MM.1S (cell line): ENCODE measurements at regions not wholly inside any gene's neighbourhood (a gene's known extent, or its start where the extent isn't known, plus 50 kb on each side); places are given as distances from the start of the nearest gene placed in this dataset.

Experiments
- DNase-seq: peaks from one replicate; pipeline ENCODE4 v3.0.0-alpha.2; 2015
- H2AFZ ChIP-seq: fragments of 300-600 bp; sonication (generic); 2 replicates; pipeline ENCODE4 v1.6.0; 2016; ENCODE audit warnings: antibody characterized with exemption, low read length
- H3F3A ChIP-seq: fragments of 300-600 bp; sonication (generic); 2 replicates; pipeline ENCODE4 v1.6.1; 2016; ENCODE audit warnings: mild to moderate bottlenecking, antibody characterized with exemption, low read length, moderate library complexity, mixed read lengths; ENCODE audit not compliant: insufficient read depth
- H3K27ac ChIP-seq: fragments of 300-600 bp; sonication (generic); 2 replicates; pipeline ENCODE4 v1.5.1; 2016; ENCODE audit warnings: mild to moderate bottlenecking, low read length
- H3K27me3 ChIP-seq: fragments of 300-600 bp; sonication (generic); replicated peaks from 2 replicates; pipeline ENCODE4 v1.6.0; 2016; ENCODE audit warnings: low read length; ENCODE audit not compliant: insufficient read depth
- H3K36me3 ChIP-seq: fragments of 300-600 bp; sonication (generic); replicated peaks from 2 replicates; pipeline ENCODE4 v1.6.1; 2016; ENCODE audit warnings: mild to moderate bottlenecking, low read length, mixed read lengths; ENCODE audit not compliant: insufficient read depth
- H3K4me1 ChIP-seq: fragments of 300-600 bp; sonication (generic); 2 replicates; pipeline ENCODE4 v1.6.1; 2016; ENCODE audit warnings: low read length, mixed read lengths
- H3K4me2 ChIP-seq: fragments of 300-600 bp; sonication (generic); 2 replicates; pipeline ENCODE4 v1.6.0; 2016; ENCODE audit warnings: low read depth, low read length
- H3K4me3 ChIP-seq: fragments of 300-600 bp; sonication (generic); 2 replicates; pipeline ENCODE4 v1.5.1; 2016; ENCODE audit warnings: low read length, mixed read lengths
- H3K79me2 ChIP-seq: fragments of 300-600 bp; sonication (generic); 2 replicates; pipeline ENCODE4 v1.6.1; 2016; ENCODE audit warnings: mixed run types, low read length, mixed read lengths
- H3K9ac ChIP-seq: fragments of 300-600 bp; sonication (generic); 2 replicates; pipeline ENCODE4 v1.6.1; 2016; ENCODE audit warnings: low read length, mixed read lengths
- H3K9me2 ChIP-seq: fragments of 300-600 bp; sonication (generic); replicated peaks from 2 replicates; pipeline ENCODE4 v1.6.1; 2016; ENCODE audit warnings: mild to moderate bottlenecking, low read length, mixed read lengths; ENCODE audit not compliant: insufficient read depth
- H3K9me3 ChIP-seq: fragments of 300-600 bp; sonication (generic); replicated peaks from 2 replicates; pipeline ENCODE4 v1.6.1; 2016; ENCODE audit warnings: mild to moderate bottlenecking, low read length, mixed read lengths; ENCODE audit not compliant: insufficient read depth
- H4K20me1 ChIP-seq: fragments of 300-600 bp; sonication (generic); 2 replicates; pipeline ENCODE4 v1.6.1; 2016; ENCODE audit warnings: mild to moderate bottlenecking, low read length, moderate library complexity, mixed read lengths; ENCODE audit not compliant: insufficient read depth
- EZH2 ChIP-seq: fragments of 300-600 bp; sonication (generic); optimal IDR thresholded peaks from 2 replicates; pipeline ENCODE3; 2017; ENCODE audit warnings: low read depth, mild to moderate bottlenecking, antibody characterized with exemption, low read length, mixed read lengths
- EZH2phosphoT487 ChIP-seq: fragments of 300-600 bp; sonication (generic); IDR thresholded peaks from 2 replicates; pipeline ENCODE4 v1.6.1; 2018; ENCODE audit warnings: antibody characterized with exemption, low read length
- TF ChIP-seq, protein P1 (sequence below): fragments of 300-600 bp; sonication (generic); IDR thresholded peaks from 2 replicates; pipeline ENCODE4 v1.5.1; 2016; ENCODE audit warnings: antibody characterized with exemption, low read length, mixed read lengths

DNA sequence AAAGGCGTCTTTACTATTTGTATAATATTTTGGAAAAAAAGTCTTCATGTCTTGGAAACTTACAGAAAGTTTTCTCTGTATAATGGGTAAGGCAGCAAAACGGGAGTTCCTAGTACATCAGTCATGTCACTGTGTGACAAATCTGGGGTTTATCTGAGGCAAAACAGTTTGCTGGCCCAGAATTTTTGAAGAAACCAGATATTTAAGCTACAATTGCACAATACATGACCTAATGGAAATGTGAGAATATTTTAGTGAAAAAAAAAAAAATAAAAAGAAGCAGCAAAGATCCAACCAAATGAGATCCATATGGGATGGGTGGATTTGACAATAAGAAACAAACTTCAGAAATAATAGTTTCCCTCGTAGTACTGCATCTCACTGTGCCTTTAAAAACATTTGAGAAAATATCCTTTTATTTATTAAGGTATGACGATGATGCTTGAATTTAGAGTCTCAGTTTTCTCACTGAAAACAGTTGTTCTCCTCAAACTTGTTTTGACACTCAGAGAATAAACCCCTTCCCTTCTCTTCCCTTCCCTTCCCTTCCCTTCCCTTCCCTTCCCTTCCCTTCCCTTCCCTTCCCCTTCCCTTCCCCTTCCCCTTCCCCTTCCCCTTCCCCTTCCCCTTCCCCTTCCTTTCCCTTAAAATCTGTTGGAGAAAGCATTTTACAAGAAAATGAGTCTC, 180.5 kb upstream of the TUT7 start:
- Histone ChIP-seq H3K9me3 (no peaks in the 10 kb centered on the region), H3K4me3 (no peak overlapping the region), H3K27ac (no peak overlapping the region), H3K9me2 (no peaks in the 10 kb centered on the region), H2AFZ (no peak overlapping the region), H3F3A (no peaks in the 10 kb centered on the region), H4K20me1 (no peaks in the 10 kb centered on the region), H3K4me2 (no peak overlapping the region), H3K79me2 (no peaks in the 10 kb centered on the region), H3K36me3 (no peaks in the 10 kb centered on the region), H3K9ac (no peak overlapping the region), H3K27me3 (no peaks in the 10 kb centered on the region), H3K4me1 (no peaks in the 10 kb centered on the region)
- TF ChIP-seq, protein P1, sequence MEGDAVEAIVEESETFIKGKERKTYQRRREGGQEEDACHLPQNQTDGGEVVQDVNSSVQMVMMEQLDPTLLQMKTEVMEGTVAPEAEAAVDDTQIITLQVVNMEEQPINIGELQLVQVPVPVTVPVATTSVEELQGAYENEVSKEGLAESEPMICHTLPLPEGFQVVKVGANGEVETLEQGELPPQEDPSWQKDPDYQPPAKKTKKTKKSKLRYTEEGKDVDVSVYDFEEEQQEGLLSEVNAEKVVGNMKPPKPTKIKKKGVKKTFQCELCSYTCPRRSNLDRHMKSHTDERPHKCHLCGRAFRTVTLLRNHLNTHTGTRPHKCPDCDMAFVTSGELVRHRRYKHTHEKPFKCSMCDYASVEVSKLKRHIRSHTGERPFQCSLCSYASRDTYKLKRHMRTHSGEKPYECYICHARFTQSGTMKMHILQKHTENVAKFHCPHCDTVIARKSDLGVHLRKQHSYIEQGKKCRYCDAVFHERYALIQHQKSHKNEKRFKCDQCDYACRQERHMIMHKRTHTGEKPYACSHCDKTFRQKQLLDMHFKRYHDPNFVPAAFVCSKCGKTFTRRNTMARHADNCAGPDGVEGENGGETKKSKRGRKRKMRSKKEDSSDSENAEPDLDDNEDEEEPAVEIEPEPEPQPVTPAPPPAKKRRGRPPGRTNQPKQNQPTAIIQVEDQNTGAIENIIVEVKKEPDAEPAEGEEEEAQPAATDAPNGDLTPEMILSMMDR, result no peak
- TF ChIP-seq EZH2phosphoT487 (no peak), EZH2 (no peak)
- DNase-seq, result no peak

DNA sequence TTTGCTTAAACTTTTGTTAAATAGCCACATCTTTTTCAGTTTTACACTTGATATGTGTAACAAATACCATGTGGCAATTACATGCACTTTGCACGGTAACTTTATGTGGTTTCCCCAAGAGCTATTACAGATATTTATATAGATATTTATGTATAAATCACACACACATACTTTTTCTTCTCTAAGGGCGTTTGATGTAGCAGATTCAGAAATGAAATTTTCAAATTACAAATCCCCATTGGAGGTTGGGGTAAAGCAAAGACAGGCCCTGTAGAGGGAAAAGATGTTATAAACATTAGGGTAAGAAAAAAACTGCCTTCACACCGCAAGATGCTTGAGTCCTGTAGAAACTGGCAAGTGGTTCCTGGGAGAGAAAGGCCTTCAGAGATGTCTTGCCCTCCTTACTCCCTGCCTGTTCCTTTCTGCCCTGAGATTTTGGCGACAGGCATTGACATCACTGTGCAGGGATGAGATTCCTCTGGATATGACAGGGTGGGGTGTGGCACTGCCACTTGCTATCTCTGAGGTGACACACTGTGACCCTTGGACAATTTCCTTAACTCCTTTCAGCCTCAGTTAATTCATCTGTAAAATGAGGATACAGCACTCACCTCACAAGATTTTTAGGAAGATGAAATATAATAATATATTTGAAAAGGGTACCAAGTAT, 177.9 kb upstream of the TUT7 start:
- no peak overlapping the region for H3K9ac ChIP-seq
- H3K27ac ChIP-seq, result no peak overlapping the region
- no peak for TF ChIP-seq EZH2
- TF ChIP-seq, protein P1, result no peak
- no peak for TF ChIP-seq EZH2phosphoT487

DNA sequence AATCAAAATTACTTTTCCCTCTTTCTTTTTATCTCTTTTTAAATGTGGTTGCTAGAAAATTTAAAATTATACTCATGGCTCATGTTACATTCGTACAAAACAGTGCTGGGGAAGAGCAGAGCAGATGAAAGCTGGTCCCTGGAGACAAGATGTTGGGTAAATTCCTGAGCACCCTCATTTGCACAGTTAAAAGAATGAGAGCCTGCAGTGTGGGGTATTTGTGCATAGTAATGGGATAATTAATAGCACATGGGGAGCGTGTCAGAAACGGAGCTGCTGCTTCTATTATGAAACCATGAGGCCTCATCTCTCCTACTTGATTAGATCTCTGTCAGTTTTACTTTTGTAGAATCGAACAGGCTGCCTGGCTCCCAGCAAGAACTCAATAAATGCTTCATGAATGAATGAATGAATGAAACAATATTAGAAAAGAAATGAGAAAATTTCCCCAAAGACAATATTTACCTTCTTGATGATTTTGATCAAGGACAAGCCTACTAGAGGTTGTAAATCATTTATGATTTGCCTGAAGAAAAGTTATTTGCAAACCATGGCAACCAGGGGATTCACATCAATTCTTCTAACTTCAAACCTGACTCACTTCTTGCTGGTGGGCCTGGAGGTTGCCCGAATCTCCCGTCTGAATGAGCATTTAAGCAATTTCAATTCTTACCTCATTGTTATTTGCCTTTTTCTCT, 177.2 kb upstream of the TUT7 start:
- H3K27me3 ChIP-seq, result no peaks in the 10 kb centered on the region
- H3K4me2 ChIP-seq, result no peak overlapping the region
- H3K4me3 ChIP-seq, result no peak overlapping the region
- H3K9ac ChIP-seq, result no peak overlapping the region
- no peaks in the 10 kb centered on the region for H3K79me2 ChIP-seq
- H3F3A ChIP-seq, result no peaks in the 10 kb centered on the region
- no peaks in the 10 kb centered on the region for H3K9me2 ChIP-seq
- no peaks in the 10 kb centered on the region for H3K4me1 ChIP-seq
- no peaks in the 10 kb centered on the region for H4K20me1 ChIP-seq
- no peak overlapping the region for H2AFZ ChIP-seq
- H3K27ac ChIP-seq, result no peak overlapping the region
- no peak for DNase-seq
- no peaks in the 10 kb centered on the region for H3K9me3 ChIP-seq
- H3K36me3 ChIP-seq, result no peaks in the 10 kb centered on the region
- TF ChIP-seq EZH2, result no peak
- TF ChIP-seq, protein P1, result no peak
- TF ChIP-seq EZH2phosphoT487, result no peak

More for the DNA sequence above, 177.9 kb upstream of the TUT7 start:
- Histone ChIP-seq H3K4me3 (no peak overlapping the region), H2AFZ (no peak overlapping the region), H3K9me3 (no peaks in the 10 kb centered on the region), H3K27me3 (no peaks in the 10 kb centered on the region), H3K4me1 (no peaks in the 10 kb centered on the region), H3K79me2 (no peaks in the 10 kb centered on the region), H3F3A (no peaks in the 10 kb centered on the region), H3K4me2 (no peak overlapping the region), H4K20me1 (no peaks in the 10 kb centered on the region), H3K9me2 (no peaks in the 10 kb centered on the region), H3K36me3 (no peaks in the 10 kb centered on the region)
- DNase-seq, result no peak
